ENCODE measurements at regions not wholly inside any gene's neighbourhood (a gene's known extent, or its start where the extent isn't known, plus 50 kb on each side); places are given as distances from the start of the nearest gene placed in this dataset.

- BruUV-seq (replicated peaks), result no TSS peak
- Histone ChIP-seq H3K27me3 (ENCODE audit: control insufficient read depth in 2 of 2, insufficient read depth in 2 of 2, low read length in 2 of 2) (no peaks in the 10 kb centered on the region), H2AFZ (ENCODE audit: low read depth, low read length) (no peak overlapping the region), H3K9me3 (replicated peaks; ENCODE audit: control insufficient read depth, insufficient read depth, low read length) (no peaks in the 10 kb centered on the region), H3K36me3 (ENCODE audit: control insufficient read depth in 2 of 2, extremely low read depth in 1 of 2, insufficient read depth in 2 of 2, low read length in 2 of 2) (no peaks in the 10 kb centered on the region), H3K9me1 (replicated peaks; ENCODE audit: control insufficient read depth, extremely low read depth, insufficient read depth, low read length) (no peaks in the 10 kb centered on the region), H4K20me1 (replicated peaks; ENCODE audit: control insufficient read depth, extremely low read depth, insufficient read depth, low read length) (no peaks in the 10 kb centered on the region), H3K4me2 (ENCODE audit: insufficient read depth, low read length) (no peak overlapping the region), H3K79me2 (ENCODE audit: control insufficient read depth, insufficient read depth, low read length) (no peaks in the 10 kb centered on the region), H3K4me1 (ENCODE audit: control insufficient read depth, extremely low read depth, insufficient read depth, low read length) (no peaks in the 10 kb centered on the region), H3K4me3 (replicated peaks in 1 of 3; ENCODE audit: insufficient read depth in 1 of 3, low read depth in 1 of 3, low read length in 3 of 3) (no peak overlapping the region), H3K9ac (replicated peaks; ENCODE audit: extremely low read depth, insufficient read depth, low read length) (no peak overlapping the region), H3K27ac (ENCODE audit: insufficient read depth, low read depth, low read length) (no peak overlapping the region)
- no peak for TF ChIP-seq MAX (IDR thresholded peaks at IDR 0.05; ENCODE audit: insufficient read depth, insufficient read length)
- no peak for TF ChIP-seq MYC (IDR thresholded peaks at IDR 0.05; ENCODE audit: low read depth, low read length)
- no peak for TF ChIP-seq CTCF (IDR thresholded peaks at IDR 0.05; ENCODE audit: extremely low read depth in 1 of 2, insufficient read depth in 1 of 2, low read depth in 1 of 2, low read length in 2 of 2)
- no peak for TF ChIP-seq FOS (IDR thresholded peaks at IDR 0.05; ENCODE audit: borderline replicate concordance, insufficient read depth, low read length)
- no peak for TF ChIP-seq JUN (IDR thresholded peaks at IDR 0.05; ENCODE audit: borderline replicate concordance, insufficient read depth, insufficient read length, low read depth)
- TF ChIP-seq POLR2A (IDR thresholded peaks at IDR 0.05; ENCODE audit: low read depth, low read length), result no peak
- no peak for TF ChIP-seq EZH2 (IDR thresholded peaks at IDR 0.05; ENCODE audit: borderline replicate concordance, low read depth, low read length, severe bottlenecking)
- no peak for TF ChIP-seq GATA2 (IDR thresholded peaks at IDR 0.05; ENCODE audit: insufficient read depth, insufficient read length, low read depth, low read length)
- no peak for TF ChIP-seq POLR2AphosphoS5 (IDR thresholded peaks at IDR 0.05; ENCODE audit: insufficient read depth, low read depth, low read length)
- dilution Hi-C loops (cut with MboI; ENCODE audit: extremely low pct_ligation_motif_present, low sequenced_read_pairs) (no loop called here), intact Hi-C loops (cut with micrococcal nuclease) (no loop called here)
- FAIRE-seq (no peak), DNase-seq (ENCODE audit: low read depth, low spot score) (no peak)
- CTCF ChIA-PET, result no interaction called here
- POLR2A ChIA-PET, result no interaction called here
Measured at GRCh38 chr3:6248528-6248927, 612.4 kb upstream of the GRM7 start.

All from endothelial cell of umbilical vein (primary cell).